GM19025 (cell line): ENCODE measurements at regions not wholly inside any gene's neighbourhood (a gene's known extent, or its start where the extent isn't known, plus 50 kb on each side); places are given as distances from the start of the nearest gene placed in this dataset.
"Not testable (repeated sequence)": the region's sequence is repeated elsewhere in the genome, so short reads cannot be mapped to it uniquely, and the experiment has no call there.

ENCODE experiments used
- ATAC-seq: cut with Tn5 transposase; IDR thresholded peaks from one replicate; pipeline ENCODE4 v1.9.1; 2021; ENCODE audit warnings: mild to moderate bottlenecking, low read depth, moderate library complexity; ENCODE audit not compliant: unreplicated experiment

DNA sequence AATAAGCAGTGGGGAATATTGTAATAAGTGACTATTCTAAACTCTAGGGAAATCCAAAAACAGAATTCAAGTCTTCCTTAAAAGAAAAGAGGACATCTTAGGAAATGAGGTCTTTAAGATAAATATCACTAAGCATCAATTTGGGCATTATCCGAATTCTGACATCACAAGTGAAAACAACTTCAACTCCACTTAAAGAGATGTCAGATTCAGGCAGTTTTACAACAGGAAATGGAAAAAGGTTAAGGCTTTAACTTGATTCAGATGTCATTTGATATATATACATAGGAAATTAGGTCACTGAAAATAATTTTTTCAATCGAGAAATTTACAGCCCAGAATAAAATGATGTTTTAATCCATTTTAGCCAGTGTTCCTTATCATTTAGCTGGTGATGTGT, 435.4 kb downstream of the SETD4 start:
- no peak for ATAC-seq

DNA sequence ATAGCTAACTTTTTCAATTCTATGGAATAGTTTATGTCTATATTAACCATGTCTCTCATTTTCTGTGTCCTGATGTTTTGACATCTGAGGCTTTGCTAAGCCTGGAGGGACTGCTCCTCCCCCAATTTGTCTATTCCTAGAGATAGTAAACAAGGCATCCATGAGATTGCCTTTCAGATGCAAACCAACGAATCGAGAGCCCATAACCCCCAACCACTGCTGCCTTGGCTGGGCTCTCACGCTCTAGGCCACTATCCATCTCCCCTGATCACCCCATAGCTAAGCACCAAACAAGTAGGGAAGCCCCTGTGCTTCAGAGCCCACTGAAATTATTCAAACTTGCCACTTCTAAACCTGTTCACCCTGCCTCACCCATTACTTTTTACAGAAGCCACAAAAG, 437.7 kb downstream of the SETD4 start:
- ATAC-seq: no peak

DNA sequence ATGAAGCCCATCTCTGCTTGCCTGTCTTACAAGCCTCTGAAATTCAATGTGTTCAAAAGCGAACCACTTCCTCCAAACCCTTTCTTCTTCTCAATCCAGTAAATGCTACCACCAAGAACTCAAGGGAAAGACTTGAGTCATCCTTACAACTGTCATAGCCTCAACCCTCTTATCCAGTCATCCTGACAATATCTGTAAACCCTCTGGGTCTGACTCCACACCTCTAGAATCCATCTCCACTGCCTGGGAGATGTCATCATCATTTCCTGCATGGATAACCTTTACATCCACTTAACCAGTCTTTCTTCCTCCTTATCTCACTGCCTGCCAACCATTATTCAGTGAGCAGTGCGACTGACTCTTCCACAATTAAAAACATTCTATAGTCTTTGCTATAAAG, 441.1 kb downstream of the SETD4 start:
- no peak for ATAC-seq

DNA sequence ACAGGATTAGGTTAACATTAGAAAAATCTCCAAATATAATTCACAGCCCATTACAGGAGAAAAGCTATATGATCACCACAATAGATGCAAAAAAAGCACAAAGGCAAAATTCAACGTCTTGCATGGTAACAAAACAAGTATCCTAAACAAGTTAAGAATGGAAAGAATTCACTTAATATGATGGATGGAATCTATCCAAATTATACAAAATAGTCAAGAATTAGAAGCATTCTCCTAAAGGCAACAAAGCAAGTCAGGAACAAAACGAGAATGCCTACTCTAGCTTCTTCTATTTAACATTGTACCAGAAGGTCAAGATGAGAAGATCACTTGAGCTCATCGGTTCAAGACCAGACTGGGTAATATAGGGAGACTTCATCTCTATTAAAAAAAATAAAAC, 442.8 kb downstream of the SETD4 start:
- no peak for ATAC-seq

DNA sequence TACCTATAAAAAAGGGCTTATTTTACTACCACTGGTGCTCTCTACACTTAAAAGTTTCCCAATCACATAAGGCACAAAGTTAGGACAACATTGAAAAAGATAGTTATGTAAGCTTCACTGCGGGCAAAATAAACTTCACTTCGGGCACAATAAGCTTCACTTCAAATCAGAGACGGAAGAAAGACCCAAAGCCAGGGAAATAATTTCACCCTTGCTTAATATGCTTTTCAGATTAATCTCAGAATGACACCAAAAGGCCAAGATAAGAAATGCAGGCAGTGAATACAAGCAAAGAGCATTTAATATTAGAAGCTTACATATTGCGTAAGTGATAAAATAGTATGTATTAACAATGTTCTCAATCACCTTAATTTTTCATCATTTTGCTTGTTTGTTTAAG, 444.2 kb downstream of the SETD4 start:
- ATAC-seq: no peak

DNA sequence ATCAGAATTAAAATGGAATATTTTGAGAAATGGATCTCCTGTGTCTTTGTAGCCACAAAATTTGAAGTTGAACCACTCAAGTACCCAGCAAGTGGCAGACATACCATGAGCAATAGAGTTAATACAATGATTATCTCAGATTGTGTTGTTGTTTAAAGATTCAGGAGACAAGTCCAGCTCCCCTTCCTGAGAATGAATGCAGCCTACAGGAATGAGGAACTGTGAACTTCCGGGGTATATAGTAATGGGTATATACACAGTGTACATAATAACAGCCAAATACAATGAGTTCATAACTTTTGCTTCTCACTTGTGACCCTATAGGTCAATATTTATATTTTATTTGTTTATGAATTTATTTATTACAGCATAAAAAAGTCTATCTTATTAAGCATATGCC, 445.0 kb downstream of the SETD4 start:
- ATAC-seq: no peak

DNA sequence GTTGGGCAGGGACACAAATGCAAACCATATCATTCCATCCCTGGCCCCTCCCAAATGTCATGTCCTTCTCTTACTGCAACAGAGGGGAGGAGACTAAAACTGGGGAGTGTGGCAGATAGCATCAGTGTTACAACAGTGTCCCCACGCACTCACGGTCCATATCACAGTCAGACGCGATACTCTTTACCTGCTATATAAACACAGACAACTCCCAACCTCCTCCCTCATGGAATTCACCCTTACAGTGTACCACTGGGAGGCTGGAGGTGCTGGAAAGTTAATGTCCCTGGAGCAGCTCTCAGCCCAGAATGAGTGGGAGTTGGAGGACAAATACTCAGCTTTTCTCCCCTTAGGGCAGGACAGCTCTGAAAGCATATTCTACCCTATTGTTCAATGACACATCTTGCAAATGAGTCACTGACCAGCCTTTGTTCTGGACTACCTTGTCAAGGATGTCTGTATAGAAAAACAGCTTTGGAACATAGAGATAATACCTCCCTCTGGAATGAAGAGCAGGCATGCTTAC, 445.9 kb downstream of the SETD4 start:
- ATAC-seq: no peak

DNA sequence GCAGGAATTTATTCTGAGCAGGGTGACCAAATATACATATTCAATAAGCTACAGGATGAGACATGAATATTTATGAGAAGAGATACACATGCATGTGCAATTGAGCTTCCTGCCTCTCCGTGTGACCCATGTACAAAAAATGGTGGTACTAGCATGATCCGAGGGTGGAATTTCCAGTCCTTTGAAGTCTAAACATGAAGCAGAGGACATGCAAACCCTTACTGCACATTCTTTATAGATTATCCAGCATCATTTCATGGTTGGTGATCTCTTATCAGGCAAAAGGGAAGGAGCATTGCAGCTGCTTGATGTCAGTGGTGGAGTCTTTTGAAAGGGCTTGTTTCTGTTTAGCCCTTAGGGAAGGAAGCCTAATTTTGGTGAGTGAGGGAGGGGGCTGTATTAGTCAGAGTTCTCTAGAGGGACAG, 448.6 kb downstream of the SETD4 start:
- ATAC-seq: no peak

DNA sequence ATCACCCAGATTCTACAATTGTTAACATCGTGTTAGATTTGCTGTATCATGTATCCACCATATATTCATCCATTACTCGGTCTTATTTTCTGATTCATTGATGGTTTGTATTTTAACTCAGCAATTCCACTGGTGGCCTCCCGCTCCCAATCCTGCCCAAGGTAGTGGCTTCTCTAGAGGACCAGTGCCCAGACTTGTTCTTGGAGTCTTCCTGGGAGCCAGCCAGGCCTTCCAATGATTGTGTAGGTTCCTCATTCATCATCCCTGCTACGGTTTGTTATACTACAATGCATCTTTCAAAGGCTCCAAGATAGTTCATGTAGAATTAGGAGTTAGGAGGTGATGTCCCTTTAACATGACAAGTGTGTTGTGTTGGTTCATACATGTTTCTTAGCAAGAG, 451.1 kb downstream of the SETD4 start:
- no peak for ATAC-seq

DNA sequence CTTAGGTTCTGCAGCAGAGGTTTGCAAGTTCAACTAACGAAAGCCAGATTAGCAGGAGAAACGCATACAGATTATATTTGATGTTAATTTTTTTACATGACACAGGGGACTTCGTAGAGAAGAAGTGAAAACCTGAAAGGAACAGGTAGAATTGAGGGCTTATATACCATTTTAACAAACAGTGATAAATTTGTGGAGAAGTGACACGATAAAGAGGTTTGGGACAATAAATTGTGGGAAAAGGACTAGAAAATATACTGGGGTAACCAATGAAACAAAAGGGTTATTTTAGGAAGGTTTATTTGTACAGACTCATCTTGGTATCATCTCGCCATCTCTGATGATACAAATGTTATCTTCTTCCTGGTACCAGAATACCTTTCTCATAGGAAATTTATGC, 452.9 kb downstream of the SETD4 start:
- no peak for ATAC-seq

DNA sequence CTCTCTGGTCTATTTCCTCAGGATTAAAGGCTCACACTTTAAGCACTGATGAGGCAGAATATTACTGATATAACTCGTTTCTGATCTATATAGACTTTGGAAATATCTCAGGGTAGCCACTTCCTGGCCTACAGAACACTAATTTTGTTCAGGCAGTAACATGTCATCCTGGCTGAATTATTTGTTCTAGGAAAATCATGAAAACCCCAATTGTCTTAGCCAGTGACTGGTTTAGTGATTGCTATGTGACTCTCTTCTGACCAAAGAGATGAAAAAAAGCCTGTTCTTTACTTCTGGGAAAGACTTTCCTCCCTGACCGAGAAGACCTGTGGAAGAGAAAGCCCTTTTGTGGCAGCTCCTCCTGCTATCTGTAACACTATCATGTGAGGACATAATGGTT, 453.7 kb downstream of the SETD4 start:
- no peak for ATAC-seq

DNA sequence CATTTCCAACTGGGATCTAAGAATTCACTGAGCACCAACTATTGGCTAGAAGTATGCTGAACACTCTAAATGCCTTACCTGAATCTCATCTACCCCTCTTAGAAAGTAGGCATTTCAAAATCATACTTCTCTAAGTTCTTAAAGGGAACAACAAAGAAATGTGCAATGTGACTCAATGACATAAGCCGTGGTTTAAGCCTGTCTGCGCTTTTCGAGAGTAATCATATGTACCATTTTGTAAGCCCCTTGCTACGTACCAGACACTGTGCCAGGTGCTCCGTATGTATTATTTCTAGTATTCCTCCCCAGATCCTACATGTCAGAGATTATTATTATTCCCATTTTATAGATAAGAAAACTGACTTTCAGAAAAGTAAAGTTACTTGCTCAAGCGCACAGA, 454.2 kb downstream of the SETD4 start:
- no peak for ATAC-seq

DNA sequence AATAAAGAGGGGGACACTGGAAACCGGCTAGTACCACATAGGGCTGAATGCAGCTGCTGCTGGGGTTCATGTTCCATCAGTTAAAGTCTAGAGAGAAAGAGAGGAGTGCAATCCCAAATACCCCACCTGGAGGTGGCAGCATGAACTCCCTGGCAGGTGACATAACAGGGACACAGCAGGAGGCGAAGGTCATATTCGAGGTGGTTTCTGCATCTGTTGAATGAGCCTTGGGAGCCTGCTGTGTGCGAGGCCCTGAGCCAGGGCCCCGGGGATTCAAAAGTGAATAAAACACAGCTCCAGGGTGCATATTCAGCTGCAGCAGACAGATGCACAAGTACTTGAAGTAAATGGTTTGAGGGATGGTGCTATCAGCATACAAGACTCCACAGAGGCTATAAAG, 456.8 kb downstream of the SETD4 start:
- no peak for ATAC-seq

DNA sequence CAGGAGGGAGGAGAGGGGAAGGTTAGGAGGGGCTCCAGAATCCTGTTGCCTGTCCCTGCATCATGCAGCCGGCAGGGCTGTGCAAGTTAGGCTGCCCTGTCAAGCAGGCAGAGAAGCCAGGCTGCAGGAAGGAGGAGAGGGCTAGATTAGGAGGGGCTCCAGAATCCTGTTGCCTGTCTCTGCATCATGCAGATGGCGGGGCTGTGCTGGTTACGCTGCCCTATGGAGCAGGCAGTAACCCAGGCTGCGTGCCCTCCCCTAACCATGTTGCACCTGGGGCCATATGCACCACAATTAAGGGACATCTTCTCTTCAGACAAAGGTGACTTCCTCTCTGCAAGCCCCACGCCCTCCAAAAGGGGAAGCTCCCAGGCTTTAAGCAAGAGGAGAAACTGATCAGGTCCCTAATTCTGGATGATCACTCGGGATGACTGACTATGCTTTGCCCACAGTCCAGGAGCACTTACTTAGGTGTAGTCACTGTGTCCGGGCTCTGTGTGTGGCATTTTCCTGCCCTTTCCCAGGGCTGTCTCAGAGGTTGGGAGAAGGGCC, 457.4 kb downstream of the SETD4 start:
- ATAC-seq: no peak

DNA sequence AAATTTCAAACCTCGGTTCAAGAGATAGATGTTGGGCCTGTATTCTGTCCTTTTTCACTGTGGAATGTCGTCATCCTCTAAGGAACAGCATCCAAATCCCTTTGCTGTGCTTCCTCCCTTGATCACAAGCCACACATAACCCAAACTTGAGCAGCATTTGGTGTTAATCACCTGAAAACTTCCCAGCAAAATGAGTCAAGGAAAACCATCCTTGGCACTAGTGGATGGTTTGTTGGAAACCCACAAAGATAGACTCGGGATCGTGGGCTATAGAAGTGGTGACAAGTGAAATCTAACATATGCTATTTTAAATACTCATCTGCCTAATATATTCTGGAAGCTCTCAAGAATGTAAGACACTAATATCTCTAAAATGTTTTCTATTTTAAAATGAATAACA, 459.1 kb downstream of the SETD4 start:
- no peak for ATAC-seq

DNA sequence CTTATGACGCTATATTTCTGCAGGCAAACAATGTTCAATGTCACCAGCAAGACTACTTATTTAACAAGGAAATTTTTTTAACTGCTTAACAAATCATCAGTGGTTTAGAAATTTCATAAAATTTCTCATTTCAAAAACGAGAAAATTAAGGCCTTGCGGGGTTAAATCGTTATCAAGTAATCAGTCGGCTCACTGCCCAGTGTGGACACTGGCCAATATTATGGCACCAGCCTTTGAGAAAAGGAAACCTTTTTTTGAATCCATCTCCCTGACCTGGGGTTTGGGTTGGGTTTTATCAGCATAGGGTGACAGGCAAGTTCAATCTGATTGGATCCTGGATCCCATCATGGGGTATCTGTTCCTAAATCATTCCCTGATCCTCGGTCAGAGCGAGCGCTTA, 461.2 kb downstream of the SETD4 start:
- no peak for ATAC-seq

DNA sequence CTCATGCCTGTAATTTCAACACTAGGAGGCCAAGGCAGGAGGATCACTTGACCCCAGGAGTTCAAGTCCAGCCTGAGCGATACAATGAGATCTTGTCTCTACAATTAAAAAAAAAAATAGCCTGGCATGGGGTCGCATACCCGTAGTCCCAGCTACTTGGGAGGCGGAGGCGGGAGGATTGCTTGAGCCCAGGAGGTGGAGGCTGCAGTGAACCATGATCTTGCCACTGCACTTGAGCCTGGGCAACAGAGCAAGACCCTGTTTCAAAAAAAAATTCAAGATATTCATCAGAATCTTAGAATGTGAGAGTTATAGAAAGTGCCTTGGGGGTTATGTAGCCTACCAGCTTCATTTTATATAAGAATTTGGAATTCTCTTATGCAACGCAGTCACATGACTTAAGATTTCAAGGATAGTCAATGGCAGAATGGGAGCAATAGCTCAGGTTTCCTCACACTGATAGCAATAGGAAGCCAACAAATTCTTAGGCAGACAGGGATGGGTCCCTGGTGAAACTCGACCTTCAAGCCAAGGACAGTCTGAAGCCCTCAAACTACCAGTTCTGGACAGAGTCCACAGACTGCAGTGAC, 462.5 kb downstream of the SETD4 start:
- ATAC-seq: no peak

DNA sequence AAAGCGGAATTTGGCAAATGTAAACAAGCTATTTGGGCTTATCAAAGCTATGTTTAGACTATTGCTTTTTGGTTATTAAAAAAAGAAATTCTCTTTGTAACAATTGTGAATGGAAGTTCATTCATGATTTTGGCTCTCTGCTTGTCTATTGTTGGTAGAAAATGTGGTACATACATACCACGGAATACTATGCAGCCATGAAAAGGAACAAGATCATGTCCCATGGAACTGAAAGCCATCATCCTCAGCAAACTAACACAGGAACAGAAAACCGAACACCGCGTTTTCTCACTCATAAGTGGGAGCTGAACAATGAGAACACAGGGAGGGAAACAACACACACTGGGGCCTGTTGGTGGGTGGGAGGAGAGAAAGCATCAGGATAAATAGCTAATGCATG, 465.4 kb downstream of the SETD4 start:
- no peak for ATAC-seq

DNA sequence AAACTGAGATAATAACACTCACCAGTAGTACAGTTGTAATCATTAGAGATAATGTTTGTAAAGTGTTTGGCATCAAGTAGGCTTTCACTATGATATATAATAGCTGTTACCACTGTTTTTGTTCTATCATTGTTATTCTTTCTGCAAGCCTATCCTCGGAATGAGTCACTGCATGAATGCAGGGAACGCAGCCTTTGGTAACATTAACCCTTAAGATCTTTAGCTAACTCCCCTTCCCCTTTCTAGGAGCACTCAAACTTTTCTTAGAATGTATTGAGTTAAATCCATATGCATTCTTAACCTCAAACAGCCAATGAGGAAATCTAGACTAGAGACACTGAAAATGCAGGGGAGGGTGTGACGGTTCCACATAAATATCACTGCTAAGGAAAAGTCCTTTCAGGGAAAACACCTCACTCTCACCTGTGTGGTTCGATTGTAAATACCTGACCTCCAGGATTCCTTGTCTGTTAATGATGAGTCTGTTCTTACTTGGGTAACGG, 467.3 kb downstream of the SETD4 start:
- ATAC-seq: no peak

DNA sequence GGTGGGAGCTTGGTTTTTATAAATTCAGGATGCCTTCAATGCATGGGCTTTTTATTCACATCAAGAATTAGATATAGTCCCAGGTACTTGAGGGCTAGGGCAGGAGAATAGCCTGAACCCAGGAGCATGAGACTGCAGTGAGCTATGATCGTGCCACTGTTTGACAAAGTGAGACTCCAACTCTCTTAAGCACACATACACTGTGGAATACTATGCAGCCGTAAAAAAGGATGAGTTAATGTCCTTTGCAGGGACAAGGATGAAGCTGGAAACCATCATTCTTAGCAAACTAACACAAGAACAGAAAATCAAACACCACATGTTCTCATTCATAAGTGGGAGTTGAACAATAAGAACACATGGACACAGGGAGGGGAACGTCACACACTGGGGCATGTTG, 470.0 kb downstream of the SETD4 start:
- ATAC-seq: not testable (repeated sequence)

DNA sequence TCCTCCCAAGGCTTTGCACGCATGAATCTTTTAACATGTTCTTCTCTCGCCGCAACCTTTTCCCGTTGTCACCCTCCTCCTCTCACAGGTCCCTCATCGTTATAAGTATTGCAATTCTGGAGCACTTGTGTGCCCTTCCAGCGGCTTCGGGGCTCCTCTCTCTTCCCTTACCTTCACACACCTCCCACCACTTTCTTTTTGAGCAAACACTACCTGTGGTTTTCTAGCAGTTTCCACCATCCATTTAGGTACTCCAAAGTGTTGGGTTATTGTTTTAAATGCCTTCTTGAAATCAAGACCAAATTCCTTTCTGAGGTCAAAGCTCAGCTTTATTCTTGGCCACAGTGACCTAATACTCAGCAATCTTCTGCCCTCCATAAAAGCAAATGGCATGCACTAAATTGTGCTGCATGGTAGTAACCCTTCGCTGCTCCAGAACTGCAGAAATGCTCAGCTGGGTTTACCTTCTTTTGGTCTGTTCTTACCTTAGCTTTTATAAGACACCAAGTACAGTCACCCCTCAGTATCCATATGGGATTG, 472.4 kb downstream of the SETD4 start:
- no peak for ATAC-seq

DNA sequence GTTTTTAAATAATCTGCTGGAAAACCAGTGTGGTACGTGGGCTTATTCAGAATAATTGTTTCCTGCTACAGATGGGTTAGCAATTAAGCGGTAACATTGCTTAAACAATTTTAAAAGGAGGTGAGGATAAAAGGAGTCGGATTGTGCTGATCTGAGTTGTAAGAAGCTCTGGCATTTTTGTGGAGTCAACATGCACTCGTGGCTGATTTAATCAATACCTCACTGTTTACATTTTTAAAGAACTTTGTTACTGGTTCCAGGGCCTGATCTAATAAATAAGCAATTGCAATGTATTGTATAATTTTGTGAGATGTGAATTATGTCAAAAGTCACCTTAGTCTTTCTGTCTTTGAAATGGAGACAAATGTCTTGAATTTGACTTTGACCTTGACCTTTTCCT, 474.0 kb downstream of the SETD4 start:
- ATAC-seq: no peak
